ENCODE measurements at regions not wholly inside any gene's neighbourhood (a gene's known extent, or its start where the extent isn't known, plus 50 kb on each side); places are given as distances from the start of the nearest gene placed in this dataset.

DNA sequence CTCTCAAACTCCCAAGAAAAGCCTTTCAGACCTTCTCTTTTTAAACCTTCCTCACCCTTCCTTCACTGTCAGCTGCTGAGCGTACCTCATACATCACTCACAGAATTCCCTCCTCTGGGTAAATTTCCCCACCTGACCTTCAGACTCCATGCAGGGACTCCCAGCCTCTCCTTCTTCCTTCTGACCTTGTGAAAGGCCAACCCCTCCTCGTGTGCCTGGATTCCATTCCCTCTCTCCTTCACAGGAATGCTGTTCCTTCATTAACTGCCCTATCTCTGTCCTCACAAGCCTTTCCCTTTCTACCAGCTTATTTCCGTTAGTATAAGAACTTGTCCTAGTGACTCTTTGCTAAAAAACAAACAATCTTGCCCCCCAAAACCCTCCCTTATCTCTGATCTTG is 69.7 kb upstream of the MME start:
- TF ChIP-seq EZH2 (IDR thresholded peaks at IDR 0.05; ENCODE audit: borderline replicate concordance, low read depth, low read length, severe bottlenecking), result no peak
- TF ChIP-seq, protein P1, sequence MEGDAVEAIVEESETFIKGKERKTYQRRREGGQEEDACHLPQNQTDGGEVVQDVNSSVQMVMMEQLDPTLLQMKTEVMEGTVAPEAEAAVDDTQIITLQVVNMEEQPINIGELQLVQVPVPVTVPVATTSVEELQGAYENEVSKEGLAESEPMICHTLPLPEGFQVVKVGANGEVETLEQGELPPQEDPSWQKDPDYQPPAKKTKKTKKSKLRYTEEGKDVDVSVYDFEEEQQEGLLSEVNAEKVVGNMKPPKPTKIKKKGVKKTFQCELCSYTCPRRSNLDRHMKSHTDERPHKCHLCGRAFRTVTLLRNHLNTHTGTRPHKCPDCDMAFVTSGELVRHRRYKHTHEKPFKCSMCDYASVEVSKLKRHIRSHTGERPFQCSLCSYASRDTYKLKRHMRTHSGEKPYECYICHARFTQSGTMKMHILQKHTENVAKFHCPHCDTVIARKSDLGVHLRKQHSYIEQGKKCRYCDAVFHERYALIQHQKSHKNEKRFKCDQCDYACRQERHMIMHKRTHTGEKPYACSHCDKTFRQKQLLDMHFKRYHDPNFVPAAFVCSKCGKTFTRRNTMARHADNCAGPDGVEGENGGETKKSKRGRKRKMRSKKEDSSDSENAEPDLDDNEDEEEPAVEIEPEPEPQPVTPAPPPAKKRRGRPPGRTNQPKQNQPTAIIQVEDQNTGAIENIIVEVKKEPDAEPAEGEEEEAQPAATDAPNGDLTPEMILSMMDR (IDR thresholded peaks at IDR 0.05; ENCODE audit: borderline replicate concordance, extremely low read depth, low read length, poor library complexity, severe bottlenecking), result no peak
